Neural cell (in vitro differentiated cells): ENCODE measurements at regions not wholly inside any gene's neighbourhood (a gene's known extent, or its start where the extent isn't known, plus 50 kb on each side); places are given as distances from the start of the nearest gene placed in this dataset.
A peak's percentile ranks its signal among the peaks of the same experiment; 100 is the strongest.

Source experiments
- H2AFZ ChIP-seq: fragments of 200-600, 300-800 bp; sonication (generic), shearing (Covaris generic); 2 replicates; pipeline ENCODE4 v1.6.0; 2014; ENCODE audit warnings: low read depth, mild to moderate bottlenecking, antibody characterized with exemption, low read length, moderate library complexity
- H3F3A ChIP-seq: fragments of 200-600 bp; shearing (Covaris generic); 2 replicates; pipeline ENCODE4 v1.6.1; 2016; ENCODE audit warnings: mild to moderate bottlenecking, moderate library complexity, mixed read lengths, antibody characterized with exemption, low read length; ENCODE audit not compliant: insufficient read depth, poor library complexity, severe bottlenecking
- H3K27ac ChIP-seq: fragments of 200-600, 300-800 bp; sonication (generic), shearing (Covaris generic); 2 replicates; pipeline ENCODE4 v1.5.1; 2014; ENCODE audit warnings: mild to moderate bottlenecking, low read length, moderate library complexity
- H3K27me3 ChIP-seq: fragments of 300-800, 200-600 bp; sonication (generic), shearing (Covaris generic); 2 replicates; pipeline ENCODE4 v1.6.0; 2014; ENCODE audit warnings: mild to moderate bottlenecking, low read depth, low read length, moderate library complexity; ENCODE audit not compliant: insufficient read depth
- H3K36me3 ChIP-seq: fragments of 300-800, 200-600 bp; sonication (generic), shearing (Covaris generic); 2 replicates; pipeline ENCODE4 v1.5.1; 2014; ENCODE audit warnings: mild to moderate bottlenecking, antibody characterized with exemption, low read length, moderate library complexity; ENCODE audit not compliant: insufficient read depth
- H3K4me2 ChIP-seq: fragments of 300-800, 200-600 bp; sonication (generic), shearing (Covaris generic); 2 replicates; pipeline ENCODE4 v1.6.0; 2014; ENCODE audit warnings: mild to moderate bottlenecking, low read length
- H3K4me3 ChIP-seq: fragments of 300-800, 200-600 bp; sonication (generic), shearing (Covaris generic); 2 replicates; pipeline ENCODE4 v1.5.1; 2014; ENCODE audit warnings: mild to moderate bottlenecking, low read length, moderate library complexity
- H3K79me2 ChIP-seq: fragments of 200-600 bp; shearing (Covaris generic); replicated peaks from 2 replicates; pipeline ENCODE4 v1.6.0; 2014; ENCODE audit warnings: mild to moderate bottlenecking, low read length, moderate library complexity; ENCODE audit not compliant: insufficient read depth
- H3K9ac ChIP-seq: fragments of 300-800, 200-600 bp; sonication (generic), shearing (Covaris generic); 2 replicates; pipeline ENCODE4 v1.6.1; 2016; ENCODE audit warnings: mild to moderate bottlenecking, low read length, mixed read lengths
- H3K9me2 ChIP-seq: fragments of 200-600 bp; shearing (Covaris generic); 2 replicates; pipeline ENCODE4 v1.6.1; 2016; ENCODE audit warnings: mild to moderate bottlenecking, low read length, mixed read lengths; ENCODE audit not compliant: insufficient read depth
- H3K9me3 ChIP-seq: fragments of 200-600, 300-800 bp; sonication (generic), shearing (Covaris generic); 2 replicates; pipeline ENCODE4 v1.6.1; 2016; ENCODE audit warnings: mild to moderate bottlenecking, mixed run types, low read length, moderate library complexity, mixed read lengths
- H4K20me1 ChIP-seq: fragments of 200-600 bp; shearing (Covaris generic); 2 replicates; pipeline ENCODE4 v1.6.1; 2016; ENCODE audit warnings: mild to moderate bottlenecking, mixed run types; ENCODE audit not compliant: insufficient read depth
- CTCF ChIP-seq: fragments of 450-650 bp; IDR thresholded peaks from 2 replicates; pipeline ENCODE4 v1.5.1; 2014; ENCODE audit warnings: antibody characterized with exemption, mild to moderate bottlenecking, moderate library complexity; ENCODE audit not compliant: poor library complexity, severe bottlenecking
- EP300 ChIP-seq: fragments of 450-650 bp; conservative IDR thresholded peaks from 2 replicates; pipeline ENCODE4 v1.6.1; 2014; ENCODE audit warnings: antibody characterized with exemption, mild to moderate bottlenecking, moderate library complexity; ENCODE audit not compliant: poor library complexity, severe bottlenecking
- EZH2 ChIP-seq: fragments of 200-600, 300-800 bp; shearing (Covaris generic), sonication (generic); IDR thresholded peaks from 2 replicates; pipeline ENCODE4 v1.6.1; 2014; ENCODE audit warnings: antibody characterized with exemption, low read length, borderline replicate concordance, mild to moderate bottlenecking; ENCODE audit not compliant: insufficient read depth, poor library complexity, severe bottlenecking
- MXI1 ChIP-seq: fragments of 450-650 bp; conservative IDR thresholded peaks from 2 replicates; pipeline ENCODE4 v1.6.1; 2014; ENCODE audit warnings: antibody characterized with exemption, mild to moderate bottlenecking; ENCODE audit not compliant: poor library complexity, severe bottlenecking
- POLR2AphosphoS5 ChIP-seq: IDR thresholded peaks from 2 replicates; pipeline ENCODE4 v1.6.1; 2012
- RAD21 ChIP-seq: fragments of 450-650 bp; conservative IDR thresholded peaks from 2 replicates; pipeline ENCODE4 v1.6.1; 2014; ENCODE audit warnings: antibody characterized with exemption, mild to moderate bottlenecking, moderate library complexity
- REST ChIP-seq: IDR thresholded peaks from 2 replicates; pipeline ENCODE4 v1.6.1; 2012; ENCODE audit warnings: borderline replicate concordance
- SMC3 ChIP-seq: fragments of 450-650 bp; conservative IDR thresholded peaks from 2 replicates; pipeline ENCODE4 v1.6.1; 2014; ENCODE audit warnings: antibody characterized with exemption, mild to moderate bottlenecking, moderate library complexity; ENCODE audit not compliant: poor library complexity
- TAF1 ChIP-seq: IDR thresholded peaks from 2 replicates; pipeline ENCODE4 v1.6.1; 2012; ENCODE audit warnings: low read depth

DNA sequence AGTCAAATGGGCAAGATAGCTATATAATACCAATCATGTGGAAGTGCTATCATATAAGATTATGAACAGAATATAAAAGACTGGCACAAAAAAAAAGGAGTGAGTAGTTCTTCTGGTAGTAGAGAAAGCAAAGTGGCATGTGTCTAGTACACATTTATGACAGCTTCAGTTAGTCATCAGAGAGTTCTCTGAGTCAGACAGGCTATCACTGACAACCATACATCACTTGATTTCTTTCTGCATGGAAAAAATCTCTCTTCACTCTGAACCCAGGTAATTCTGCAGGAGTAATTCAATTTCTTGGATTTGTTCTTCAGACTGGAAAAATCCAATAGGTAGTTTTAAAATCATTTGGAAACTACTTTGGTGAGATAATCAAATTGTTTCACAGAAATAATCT, 286.8 kb upstream of the ANO3 start:
- H3F3A ChIP-seq = no peaks in the 10 kb centered on the region
- no peak for TF ChIP-seq TAF1
- peak; percentile 100 for TF ChIP-seq EP300
- peak; percentile 96 for TF ChIP-seq POLR2AphosphoS5
- TF ChIP-seq REST = peak; percentile 88
- TF ChIP-seq EZH2 = no peak
- H3K36me3 ChIP-seq = no peaks in the 10 kb centered on the region
- H3K9ac ChIP-seq = peak overlapping the region; percentile 25
- H3K4me2 ChIP-seq = no peak overlapping the region
- no peaks in the 10 kb centered on the region for H3K9me3 ChIP-seq
- H3K4me3 ChIP-seq = no peak overlapping the region
- no peaks in the 10 kb centered on the region for H3K27me3 ChIP-seq
- H2AFZ ChIP-seq = no peak overlapping the region
- no peaks in the 10 kb centered on the region for H3K9me2 ChIP-seq
- H3K79me2 ChIP-seq = no peaks in the 10 kb centered on the region
- no peaks in the 10 kb centered on the region for H4K20me1 ChIP-seq
- peak overlapping the region; percentile 78 for H3K27ac ChIP-seq

DNA sequence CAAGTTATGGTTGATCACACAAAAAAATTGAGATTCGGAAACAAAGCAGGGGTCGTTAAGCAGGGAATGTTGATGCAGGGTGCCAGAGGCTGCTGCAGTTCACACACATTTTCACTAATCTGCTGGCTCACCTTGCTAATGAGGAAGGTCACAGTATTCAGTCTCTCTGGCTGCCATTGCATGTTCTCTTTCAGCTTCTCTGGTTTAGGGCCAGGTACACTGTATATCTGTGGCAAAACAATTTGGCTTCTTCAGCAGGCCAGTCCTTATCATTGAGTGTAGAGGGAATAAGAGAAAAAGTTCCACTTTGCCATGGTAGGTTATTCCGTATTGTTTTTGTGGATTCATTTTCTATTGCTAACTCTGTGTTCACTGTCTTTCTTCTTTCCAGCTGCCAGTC, 283.7 kb upstream of the ANO3 start:
- H3K36me3 ChIP-seq = no peaks in the 10 kb centered on the region
- H3K9me3 ChIP-seq = no peaks in the 10 kb centered on the region
- TF ChIP-seq TAF1 = no peak
- no peak for TF ChIP-seq SMC3
- no peaks in the 10 kb centered on the region for H3K27me3 ChIP-seq
- H3K9me2 ChIP-seq = no peaks in the 10 kb centered on the region
- H4K20me1 ChIP-seq = no peaks in the 10 kb centered on the region
- no peak overlapping the region for H3K4me2 ChIP-seq
- no peak overlapping the region for H3K27ac ChIP-seq
- no peak overlapping the region for H3K4me3 ChIP-seq
- H2AFZ ChIP-seq = no peak overlapping the region
- no peaks in the 10 kb centered on the region for H3F3A ChIP-seq
- H3K79me2 ChIP-seq = no peaks in the 10 kb centered on the region
- no peak overlapping the region for H3K9ac ChIP-seq

GRCh38 chr11:26053966-26054365, 278.0 kb upstream of the ANO3 start:
- H3K27ac ChIP-seq = no peak overlapping the region
- no peaks in the 10 kb centered on the region for H3F3A ChIP-seq
- TF ChIP-seq CTCF (no peak), TAF1 (no peak), EP300 (no peak), REST (no peak), RAD21 (no peak), MXI1 (no peak), SMC3 (no peak), EZH2 (no peak)
- no peak overlapping the region for H3K4me2 ChIP-seq
- no peaks in the 10 kb centered on the region for H3K9me2 ChIP-seq
- no peak overlapping the region for H3K4me3 ChIP-seq
- H3K9me3 ChIP-seq = no peaks in the 10 kb centered on the region
- no peaks in the 10 kb centered on the region for H4K20me1 ChIP-seq
- no peaks in the 10 kb centered on the region for H3K27me3 ChIP-seq
- H3K79me2 ChIP-seq = no peaks in the 10 kb centered on the region
- no peak overlapping the region for H3K9ac ChIP-seq
- H2AFZ ChIP-seq = no peak overlapping the region
- H3K36me3 ChIP-seq = no peaks in the 10 kb centered on the region
